ENCODE measurements at regions not wholly inside any gene's neighbourhood (a gene's known extent, or its start where the extent isn't known, plus 50 kb on each side); places are given as distances from the start of the nearest gene placed in this dataset.
"Not testable (repeated sequence)": the region's sequence is repeated elsewhere in the genome, so short reads cannot be mapped to it uniquely, and the experiment has no call there.

DNA sequence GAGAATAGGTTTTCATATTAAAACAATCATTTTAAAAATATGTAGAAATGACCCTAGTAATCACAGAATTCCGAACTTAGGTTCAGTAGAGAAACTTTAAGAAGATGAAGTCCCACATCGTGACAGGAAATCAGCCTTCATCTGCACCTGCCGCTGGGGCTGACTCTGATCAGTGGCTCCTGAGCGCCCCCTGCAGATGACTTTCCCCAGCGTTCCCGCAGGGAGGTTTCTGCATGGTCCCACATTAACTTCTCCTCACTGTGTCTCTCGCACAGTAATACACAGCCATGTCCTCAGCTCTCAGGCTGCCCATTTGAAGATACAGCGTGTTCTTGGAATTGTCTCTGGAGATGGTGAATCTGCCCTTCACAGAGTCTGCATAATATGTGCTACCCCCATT is 1131.1 kb downstream of the TMEM121 start:
- no peak for DNase-seq (ENCODE audit: low read depth)
- TF ChIP-seq, protein P1, sequence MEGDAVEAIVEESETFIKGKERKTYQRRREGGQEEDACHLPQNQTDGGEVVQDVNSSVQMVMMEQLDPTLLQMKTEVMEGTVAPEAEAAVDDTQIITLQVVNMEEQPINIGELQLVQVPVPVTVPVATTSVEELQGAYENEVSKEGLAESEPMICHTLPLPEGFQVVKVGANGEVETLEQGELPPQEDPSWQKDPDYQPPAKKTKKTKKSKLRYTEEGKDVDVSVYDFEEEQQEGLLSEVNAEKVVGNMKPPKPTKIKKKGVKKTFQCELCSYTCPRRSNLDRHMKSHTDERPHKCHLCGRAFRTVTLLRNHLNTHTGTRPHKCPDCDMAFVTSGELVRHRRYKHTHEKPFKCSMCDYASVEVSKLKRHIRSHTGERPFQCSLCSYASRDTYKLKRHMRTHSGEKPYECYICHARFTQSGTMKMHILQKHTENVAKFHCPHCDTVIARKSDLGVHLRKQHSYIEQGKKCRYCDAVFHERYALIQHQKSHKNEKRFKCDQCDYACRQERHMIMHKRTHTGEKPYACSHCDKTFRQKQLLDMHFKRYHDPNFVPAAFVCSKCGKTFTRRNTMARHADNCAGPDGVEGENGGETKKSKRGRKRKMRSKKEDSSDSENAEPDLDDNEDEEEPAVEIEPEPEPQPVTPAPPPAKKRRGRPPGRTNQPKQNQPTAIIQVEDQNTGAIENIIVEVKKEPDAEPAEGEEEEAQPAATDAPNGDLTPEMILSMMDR (conservative IDR thresholded peaks at IDR 0.05; ENCODE audit: low read length): no peak
- no peak overlapping the region for H3K4me3 ChIP-seq (ENCODE audit: low read length)

DNA sequence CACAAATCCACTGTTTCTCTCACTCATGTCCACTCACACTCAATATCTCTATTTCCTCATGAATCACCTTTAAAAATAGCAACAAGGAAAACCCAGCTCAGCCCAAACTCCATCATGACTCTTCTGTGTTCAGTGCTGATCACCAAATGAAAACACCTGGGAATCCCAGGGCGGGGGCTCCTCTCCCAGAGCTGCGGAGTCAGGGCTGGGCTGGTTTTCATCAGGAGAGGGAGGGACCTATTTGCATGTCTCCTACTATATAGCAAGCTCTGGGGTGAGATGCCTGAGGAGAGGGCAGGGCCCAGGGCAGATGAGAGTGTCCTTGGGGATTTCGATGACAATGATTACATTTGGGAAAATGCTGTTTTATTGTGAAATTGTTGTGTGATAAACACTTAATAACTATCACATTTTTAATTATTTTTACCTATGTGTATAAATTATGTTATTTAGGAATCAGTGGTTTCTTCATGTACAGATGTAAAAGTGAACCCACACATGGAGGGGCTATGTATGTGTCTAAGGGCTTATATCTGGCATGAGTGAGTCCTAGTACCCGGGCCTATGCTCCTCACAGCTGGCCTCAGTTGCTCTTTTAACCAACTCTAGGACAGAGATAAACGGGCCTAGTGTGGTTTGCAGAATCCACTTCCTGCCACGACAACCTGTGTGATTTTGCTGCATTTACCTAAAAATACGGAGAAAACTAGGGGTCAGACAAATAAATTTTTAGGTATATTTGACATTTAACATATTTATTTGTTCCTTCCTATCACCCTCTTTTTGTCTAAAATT is 1131.9 kb downstream of the TMEM121 start:
- not testable (repeated sequence) for DNase-seq (ENCODE audit: low read depth); H3K4me3 ChIP-seq (ENCODE audit: low read length)

DNA sequence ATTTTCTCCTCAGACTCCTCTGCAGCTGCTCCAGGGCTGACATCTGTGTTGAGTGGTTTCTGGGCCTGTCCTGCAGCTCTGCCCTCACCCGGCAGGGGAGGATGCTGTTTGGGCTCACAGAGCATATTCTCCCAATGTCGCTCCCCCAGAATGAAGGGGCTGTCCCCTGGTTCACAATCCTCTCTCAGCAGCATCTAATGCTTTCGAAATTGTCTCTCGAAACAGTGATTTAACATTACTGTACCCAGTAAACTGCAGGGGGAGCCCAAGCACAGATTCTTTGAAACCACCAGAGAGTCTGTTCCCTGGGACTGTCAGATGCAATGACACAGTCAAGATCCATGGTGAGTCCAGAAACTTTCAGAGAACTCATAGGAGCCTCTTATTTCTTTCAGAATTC is 1135.2 kb downstream of the TMEM121 start:
- DNase-seq (ENCODE audit: low read depth); H3K4me3 ChIP-seq (ENCODE audit: low read length): not testable (repeated sequence)

DNA sequence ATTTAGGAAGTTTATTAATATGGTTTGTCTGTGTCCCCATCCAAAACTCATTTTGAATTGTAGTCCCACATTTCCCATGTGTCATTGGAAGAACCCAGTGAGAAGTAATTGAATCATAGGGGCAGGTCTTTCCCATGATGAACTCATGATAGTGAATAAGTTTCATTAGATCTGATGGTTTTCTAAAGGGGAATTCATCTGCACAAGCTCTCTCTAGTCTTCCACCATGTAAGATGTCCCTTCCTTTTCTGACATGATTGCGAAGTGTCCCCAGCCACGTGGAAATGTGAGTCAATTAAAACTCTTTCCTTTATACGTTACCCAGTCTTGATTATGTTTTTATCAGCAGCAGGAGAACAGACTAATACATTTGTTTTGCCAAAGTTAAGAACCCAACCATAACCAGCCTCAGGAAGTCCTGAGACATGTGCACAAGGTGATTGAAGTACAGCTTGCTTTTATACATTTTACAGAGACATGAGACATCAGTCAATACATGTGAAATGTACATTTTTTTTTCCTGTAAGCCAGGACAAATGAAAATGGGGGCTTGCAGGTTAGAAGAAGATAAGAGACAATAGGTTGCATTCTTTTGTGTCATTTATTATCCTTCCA is 1136.7 kb downstream of the TMEM121 start:
- DNase-seq (ENCODE audit: low read depth): no peak
- H3K4me3 ChIP-seq (ENCODE audit: low read length): no peak overlapping the region
- TF ChIP-seq, protein P1 (conservative IDR thresholded peaks at IDR 0.05; ENCODE audit: low read length): no peak

DNA sequence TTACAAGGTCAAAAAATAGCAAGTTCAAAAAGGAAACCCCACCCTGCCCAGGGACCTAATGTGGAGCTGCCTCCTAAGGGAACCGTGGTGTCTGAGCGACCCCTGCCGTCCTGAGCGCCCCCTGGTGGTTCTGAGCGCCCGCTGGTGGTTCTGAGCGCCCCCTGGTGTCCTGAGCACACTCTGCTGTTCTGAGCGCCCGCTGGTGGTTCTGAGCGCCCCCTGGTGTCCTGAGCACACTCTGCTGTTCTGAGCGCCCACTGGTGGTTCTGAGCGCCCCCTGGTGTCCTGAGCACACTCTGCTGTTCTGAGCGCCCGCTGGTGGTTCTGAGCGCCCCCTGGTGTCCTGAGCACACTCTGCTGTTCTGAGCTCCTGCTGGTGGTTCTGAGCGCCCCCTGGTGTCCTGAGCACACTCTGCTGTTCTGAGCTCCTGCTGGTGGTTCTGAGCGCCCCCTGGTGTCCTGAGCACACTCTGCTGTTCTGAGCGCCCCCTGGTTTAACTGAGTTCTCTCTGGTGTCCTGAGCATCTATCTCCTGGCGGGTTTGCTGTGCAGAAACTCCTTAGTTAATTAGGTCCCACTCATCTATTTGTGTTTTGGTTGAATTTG is 1137.5 kb downstream of the TMEM121 start:
- not testable (repeated sequence) for DNase-seq (ENCODE audit: low read depth); H3K4me3 ChIP-seq (ENCODE audit: low read length)

DNA sequence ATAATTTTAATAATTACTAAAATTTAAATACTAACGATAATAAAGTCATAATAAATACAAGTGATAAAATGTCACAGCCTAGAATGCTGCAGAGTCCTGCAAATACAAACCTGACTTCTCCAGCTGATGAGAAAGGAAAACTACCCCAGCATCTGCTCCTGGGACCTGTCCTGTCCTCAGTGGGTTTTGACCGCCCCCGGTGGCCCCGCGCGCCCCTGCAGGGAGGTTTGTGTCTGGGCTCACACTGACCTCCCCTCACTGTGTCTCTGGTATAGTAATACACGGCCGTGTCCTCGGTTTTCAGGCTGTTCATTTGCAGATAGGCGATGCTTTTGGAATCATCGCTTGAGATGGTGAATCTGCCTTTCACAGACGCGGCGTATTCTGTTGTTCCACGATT is 1139.4 kb downstream of the TMEM121 start:
- TF ChIP-seq, protein P1 (conservative IDR thresholded peaks at IDR 0.05; ENCODE audit: low read length): no peak
- DNase-seq (ENCODE audit: low read depth): no peak
- no peak overlapping the region for H3K4me3 ChIP-seq (ENCODE audit: low read length)

DNA sequence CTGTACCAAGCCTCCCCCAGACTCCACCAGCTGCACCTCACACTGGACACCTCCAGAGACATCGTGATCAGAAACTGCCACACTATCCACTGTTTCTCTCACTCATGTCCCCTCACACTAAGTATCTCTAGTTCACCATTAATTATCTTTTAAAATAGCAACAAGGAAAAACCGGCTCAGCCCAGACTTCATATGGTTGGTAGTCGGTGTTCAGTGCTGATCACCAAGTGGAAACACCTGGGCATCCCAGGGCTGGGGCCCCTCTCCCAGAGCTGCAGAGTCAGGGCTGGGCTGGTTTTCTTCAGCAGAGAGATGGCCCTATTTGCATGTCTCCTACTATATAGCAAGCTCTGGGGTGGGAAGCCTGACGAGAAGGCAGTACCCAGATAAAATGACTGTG is 1140.0 kb downstream of the TMEM121 start:
- TF ChIP-seq, protein P1 (conservative IDR thresholded peaks at IDR 0.05; ENCODE audit: low read length): no peak

DNA sequence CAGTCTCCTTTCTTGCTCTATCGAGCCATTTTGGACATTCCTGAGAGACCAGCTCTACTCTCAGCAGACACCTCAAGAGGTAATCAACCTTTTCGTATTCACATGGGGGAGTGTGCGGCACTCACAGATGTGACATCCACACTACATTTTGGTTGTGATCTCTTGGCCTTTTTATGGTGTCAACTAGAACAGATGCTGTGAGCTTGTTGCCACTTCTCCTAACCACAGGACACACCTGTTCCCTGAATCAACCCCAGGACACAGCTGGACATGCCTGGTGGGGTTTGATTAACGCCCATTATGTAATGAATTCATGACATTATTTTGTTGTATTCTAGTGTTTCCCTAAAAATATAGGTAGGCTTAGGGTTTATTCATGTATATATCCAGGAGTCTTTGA is 1143.6 kb downstream of the TMEM121 start:
- TF ChIP-seq, protein P1 (conservative IDR thresholded peaks at IDR 0.05; ENCODE audit: low read length): no peak
- no peak for DNase-seq (ENCODE audit: low read depth)
- no peak overlapping the region for H3K4me3 ChIP-seq (ENCODE audit: low read length)

More for the DNA sequence above, 1140.0 kb downstream of the TMEM121 start:
- no peak overlapping the region for H3K4me3 ChIP-seq (ENCODE audit: low read length)
- DNase-seq (ENCODE audit: low read depth): no peak

DNA sequence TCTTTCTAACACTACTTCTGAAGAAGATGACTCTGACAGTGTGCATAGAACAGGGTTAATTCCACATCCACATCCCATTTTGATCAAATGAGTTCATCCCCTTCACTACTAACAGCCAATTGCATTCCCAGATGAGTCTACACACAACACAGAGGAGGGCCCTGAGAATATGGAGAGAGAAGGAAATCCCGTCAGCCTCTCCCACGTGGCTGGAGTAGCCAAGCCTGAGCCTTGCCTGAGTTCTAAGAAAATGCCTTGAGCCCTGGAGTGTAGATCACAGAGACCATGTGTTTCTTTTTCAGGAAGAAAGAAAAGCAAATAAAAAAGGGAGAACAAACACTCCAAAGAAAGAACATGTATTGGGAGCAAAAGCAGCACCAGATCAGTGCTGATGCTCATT is 1147.7 kb downstream of the TMEM121 start:
- DNase-seq (ENCODE audit: low read depth); H3K4me3 ChIP-seq (ENCODE audit: low read length): not testable (repeated sequence)

DNA sequence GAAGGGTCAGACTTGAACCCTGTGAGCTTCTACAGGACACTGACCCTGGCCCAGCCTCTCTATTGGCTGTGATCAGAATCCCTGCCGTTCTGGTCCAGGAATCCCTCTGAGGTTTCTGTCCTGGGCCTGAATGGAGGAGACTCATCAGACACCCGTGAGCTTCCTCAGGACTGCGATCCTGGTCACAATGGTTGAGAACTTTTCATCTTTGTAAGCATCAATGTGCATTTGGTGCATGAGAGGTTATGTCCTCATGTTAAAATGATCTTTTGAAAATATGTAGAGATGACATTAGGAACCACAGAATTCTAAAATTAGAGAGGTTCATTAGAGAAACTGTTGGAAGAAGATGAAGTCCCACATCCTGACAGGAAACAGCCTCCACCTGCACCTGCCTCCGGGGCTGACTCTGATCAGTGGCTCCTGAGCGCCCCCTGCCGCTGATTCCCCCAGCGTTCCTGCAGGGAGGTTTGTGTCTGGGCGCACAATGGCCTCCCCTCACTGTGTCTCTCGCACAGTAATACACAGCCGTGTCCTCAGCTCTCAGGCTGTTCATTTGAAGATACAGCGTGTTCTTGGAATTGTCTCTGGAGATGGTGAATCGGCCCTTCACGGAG is 1148.2 kb downstream of the TMEM121 start:
- not testable (repeated sequence) for DNase-seq (ENCODE audit: low read depth); H3K4me3 ChIP-seq (ENCODE audit: low read length)

DNA sequence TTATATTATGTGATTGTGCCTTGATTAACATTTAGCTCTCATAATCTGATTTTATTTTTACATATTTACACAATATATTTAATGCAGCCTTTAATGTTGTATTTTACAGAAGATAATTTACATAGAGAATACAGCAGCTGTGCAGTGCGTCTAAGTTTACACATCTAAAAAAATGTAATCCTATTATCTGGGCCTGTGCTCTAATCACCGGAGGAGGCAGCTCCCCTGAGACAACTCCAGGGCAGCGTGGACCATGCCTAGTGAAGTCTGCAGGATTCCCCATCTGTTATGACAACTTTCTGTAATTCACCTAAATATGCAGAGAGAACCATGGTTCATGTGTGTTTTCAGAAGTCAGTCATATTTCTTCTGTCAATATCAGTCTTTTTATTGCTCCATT is 1149.3 kb downstream of the TMEM121 start:
- not testable (repeated sequence) for DNase-seq (ENCODE audit: low read depth); H3K4me3 ChIP-seq (ENCODE audit: low read length)
